Ishikawa (cell line): ENCODE measurements at regions not wholly inside any gene's neighbourhood (a gene's known extent, or its start where the extent isn't known, plus 50 kb on each side); places are given as distances from the start of the nearest gene placed in this dataset.

Source experiments
- CEBPB ChIP-seq: IDR thresholded peaks from 2 replicates; pipeline ENCODE4 v1.6.1; 2012
- CREB1 ChIP-seq: IDR thresholded peaks from 2 replicates; pipeline ENCODE4 v1.6.1; 2012; ENCODE audit warnings: low read depth
- EGR1 ChIP-seq: IDR thresholded peaks from 2 replicates; pipeline ENCODE4 v1.6.1; 2012
- EP300 ChIP-seq: IDR thresholded peaks from 2 replicates; pipeline ENCODE4 v1.6.1; 2012; ENCODE audit warnings: borderline replicate concordance
- FOXM1 ChIP-seq: IDR thresholded peaks from 2 replicates; pipeline ENCODE4 v1.6.1; 2012; ENCODE audit warnings: low read depth, borderline replicate concordance
- NFIC ChIP-seq: IDR thresholded peaks from 2 replicates; pipeline ENCODE4 v1.6.1; 2012
- RAD21 ChIP-seq: IDR thresholded peaks from 2 replicates; pipeline ENCODE4 v1.6.1; 2012; ENCODE audit warnings: low read depth
- TAF1 ChIP-seq: IDR thresholded peaks from 2 replicates; pipeline ENCODE4 v1.6.1; 2012; ENCODE audit warnings: low read depth, mild to moderate bottlenecking
- TCF12 ChIP-seq: IDR thresholded peaks from 2 replicates; pipeline ENCODE4 v1.6.1; 2012; ENCODE audit warnings: low read depth
- TEAD4 ChIP-seq: IDR thresholded peaks from 2 replicates; pipeline ENCODE4 v1.6.1; 2012
- YY1 ChIP-seq: IDR thresholded peaks from 2 replicates; pipeline ENCODE4 v1.6.1; 2012; ENCODE audit warnings: low read depth
- ZBTB7A ChIP-seq: IDR thresholded peaks from 2 replicates; pipeline ENCODE4 v1.6.1; 2012; ENCODE audit warnings: low read depth
- TF ChIP-seq, protein P1 (sequence below): IDR thresholded peaks from 2 replicates; pipeline ENCODE4 v1.6.1; 2012
- TF ChIP-seq, protein P2 (sequence below): IDR thresholded peaks from 2 replicates; pipeline ENCODE4 v1.6.1; 2012
- TF ChIP-seq, protein P3 (sequence below): IDR thresholded peaks from 2 replicates; pipeline ENCODE4 v1.6.1; 2012; ENCODE audit warnings: low read depth, mild to moderate bottlenecking

DNA sequence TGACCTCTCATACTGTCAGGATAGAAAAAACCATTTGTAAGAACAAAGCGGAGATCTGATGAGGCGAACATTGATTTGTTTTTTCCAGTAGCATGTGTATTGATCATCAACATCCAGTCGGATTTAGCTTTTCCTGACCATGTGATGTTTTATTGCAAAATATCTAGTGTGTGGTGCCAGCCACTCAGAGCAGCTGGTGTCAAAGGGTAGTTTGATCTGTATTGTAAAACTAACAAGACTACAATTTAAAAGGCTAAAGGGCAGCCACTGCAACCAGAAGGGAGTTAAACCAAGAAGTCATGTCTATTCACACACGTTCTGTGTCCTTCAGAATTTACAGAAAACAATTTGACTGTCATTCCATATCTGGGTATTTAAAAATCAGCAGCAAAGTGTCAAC lies 719.0 kb upstream of the FRG1 start:
- TF ChIP-seq FOXM1 (no peak), ZBTB7A (no peak), EGR1 (no peak), TAF1 (no peak), YY1 (no peak), EP300 (no peak), NFIC (no peak), RAD21 (no peak), CREB1 (no peak), TEAD4 (no peak), TCF12 (no peak), CEBPB (no peak)
- TF ChIP-seq, protein P1, sequence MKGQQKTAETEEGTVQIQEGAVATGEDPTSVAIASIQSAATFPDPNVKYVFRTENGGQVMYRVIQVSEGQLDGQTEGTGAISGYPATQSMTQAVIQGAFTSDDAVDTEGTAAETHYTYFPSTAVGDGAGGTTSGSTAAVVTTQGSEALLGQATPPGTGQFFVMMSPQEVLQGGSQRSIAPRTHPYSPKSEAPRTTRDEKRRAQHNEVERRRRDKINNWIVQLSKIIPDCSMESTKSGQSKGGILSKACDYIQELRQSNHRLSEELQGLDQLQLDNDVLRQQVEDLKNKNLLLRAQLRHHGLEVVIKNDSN, result no peak
- TF ChIP-seq, protein P2, sequence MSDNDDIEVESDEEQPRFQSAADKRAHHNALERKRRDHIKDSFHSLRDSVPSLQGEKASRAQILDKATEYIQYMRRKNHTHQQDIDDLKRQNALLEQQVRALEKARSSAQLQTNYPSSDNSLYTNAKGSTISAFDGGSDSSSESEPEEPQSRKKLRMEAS, result no peak
- TF ChIP-seq, protein P3, sequence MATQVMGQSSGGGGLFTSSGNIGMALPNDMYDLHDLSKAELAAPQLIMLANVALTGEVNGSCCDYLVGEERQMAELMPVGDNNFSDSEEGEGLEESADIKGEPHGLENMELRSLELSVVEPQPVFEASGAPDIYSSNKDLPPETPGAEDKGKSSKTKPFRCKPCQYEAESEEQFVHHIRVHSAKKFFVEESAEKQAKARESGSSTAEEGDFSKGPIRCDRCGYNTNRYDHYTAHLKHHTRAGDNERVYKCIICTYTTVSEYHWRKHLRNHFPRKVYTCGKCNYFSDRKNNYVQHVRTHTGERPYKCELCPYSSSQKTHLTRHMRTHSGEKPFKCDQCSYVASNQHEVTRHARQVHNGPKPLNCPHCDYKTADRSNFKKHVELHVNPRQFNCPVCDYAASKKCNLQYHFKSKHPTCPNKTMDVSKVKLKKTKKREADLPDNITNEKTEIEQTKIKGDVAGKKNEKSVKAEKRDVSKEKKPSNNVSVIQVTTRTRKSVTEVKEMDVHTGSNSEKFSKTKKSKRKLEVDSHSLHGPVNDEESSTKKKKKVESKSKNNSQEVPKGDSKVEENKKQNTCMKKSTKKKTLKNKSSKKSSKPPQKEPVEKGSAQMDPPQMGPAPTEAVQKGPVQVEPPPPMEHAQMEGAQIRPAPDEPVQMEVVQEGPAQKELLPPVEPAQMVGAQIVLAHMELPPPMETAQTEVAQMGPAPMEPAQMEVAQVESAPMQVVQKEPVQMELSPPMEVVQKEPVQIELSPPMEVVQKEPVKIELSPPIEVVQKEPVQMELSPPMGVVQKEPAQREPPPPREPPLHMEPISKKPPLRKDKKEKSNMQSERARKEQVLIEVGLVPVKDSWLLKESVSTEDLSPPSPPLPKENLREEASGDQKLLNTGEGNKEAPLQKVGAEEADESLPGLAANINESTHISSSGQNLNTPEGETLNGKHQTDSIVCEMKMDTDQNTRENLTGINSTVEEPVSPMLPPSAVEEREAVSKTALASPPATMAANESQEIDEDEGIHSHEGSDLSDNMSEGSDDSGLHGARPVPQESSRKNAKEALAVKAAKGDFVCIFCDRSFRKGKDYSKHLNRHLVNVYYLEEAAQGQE, result no peak

DNA sequence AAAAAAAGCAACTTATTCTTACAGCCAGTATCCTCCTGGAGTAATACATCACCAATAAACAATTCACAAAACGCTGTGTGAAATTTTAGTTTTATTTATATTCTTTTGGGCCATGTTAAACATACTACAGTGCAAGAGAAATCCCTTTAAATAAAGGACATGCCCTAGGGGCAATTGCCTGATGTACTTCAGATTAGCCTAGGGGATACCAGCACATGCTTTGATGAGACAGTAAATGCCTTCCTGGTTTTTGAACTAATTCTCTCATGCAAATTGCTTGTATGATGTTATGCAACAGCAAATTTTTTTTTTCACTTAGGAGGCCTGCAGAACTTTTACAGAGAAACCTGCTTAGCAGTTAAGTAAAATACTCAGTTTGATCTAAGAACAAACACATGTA lies 711.9 kb upstream of the FRG1 start:
- no peak for TF ChIP-seq ZBTB7A

DNA sequence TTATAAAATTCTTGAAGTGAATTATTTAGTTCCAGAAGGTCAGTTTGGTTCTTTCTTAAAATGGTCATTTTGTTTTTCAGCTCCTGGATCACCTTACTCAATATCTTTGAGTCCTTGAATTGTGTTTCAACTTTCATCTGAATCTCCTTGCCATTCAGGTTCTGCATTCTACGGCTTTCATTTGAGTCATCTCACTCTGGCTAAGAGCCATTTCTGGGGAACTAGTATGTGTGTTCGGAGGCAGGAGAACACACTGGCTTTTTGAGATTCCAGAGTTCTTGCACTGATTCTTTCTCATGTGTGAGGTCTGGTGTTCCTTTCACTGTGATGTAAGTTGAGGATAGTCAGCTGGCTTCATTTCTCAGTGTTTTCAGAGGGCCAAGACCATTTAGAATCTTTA lies 708.4 kb upstream of the FRG1 start:
- TF ChIP-seq TEAD4, result no peak
- no peak for TF ChIP-seq NFIC
- TF ChIP-seq, protein P1, result no peak
- no peak for TF ChIP-seq YY1
- TF ChIP-seq EGR1, result no peak
- no peak for TF ChIP-seq RAD21
- TF ChIP-seq, protein P3, result no peak
- no peak for TF ChIP-seq TAF1
- TF ChIP-seq CREB1, result no peak
- TF ChIP-seq CEBPB, result no peak
- TF ChIP-seq, protein P2, result no peak
- TF ChIP-seq ZBTB7A, result no peak
- no peak for TF ChIP-seq TCF12
- TF ChIP-seq EP300, result no peak
- TF ChIP-seq FOXM1, result no peak

DNA sequence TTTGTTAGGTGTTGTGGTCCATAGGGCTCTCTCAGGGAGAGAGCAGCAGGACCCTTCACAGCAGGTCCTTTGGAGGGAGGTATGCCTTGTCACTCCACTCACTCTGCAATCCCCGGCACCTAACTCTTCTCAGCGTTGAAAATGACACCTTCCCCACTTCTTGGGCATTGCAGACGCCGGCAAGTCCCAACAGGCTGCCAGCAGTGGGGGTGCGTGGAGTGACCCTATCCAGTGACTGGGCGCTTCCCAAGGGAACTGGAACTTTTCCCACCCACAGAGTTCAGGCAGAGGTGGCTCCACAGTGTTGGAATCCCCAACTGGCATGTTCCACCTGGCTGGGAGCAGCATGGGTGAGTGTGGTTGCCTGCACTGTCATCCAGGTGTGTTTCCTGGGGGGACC lies 705.1 kb upstream of the FRG1 start:
- TF ChIP-seq NFIC (no peak), TEAD4 (no peak), TAF1 (no peak)
- TF ChIP-seq, protein P3, result no peak

DNA sequence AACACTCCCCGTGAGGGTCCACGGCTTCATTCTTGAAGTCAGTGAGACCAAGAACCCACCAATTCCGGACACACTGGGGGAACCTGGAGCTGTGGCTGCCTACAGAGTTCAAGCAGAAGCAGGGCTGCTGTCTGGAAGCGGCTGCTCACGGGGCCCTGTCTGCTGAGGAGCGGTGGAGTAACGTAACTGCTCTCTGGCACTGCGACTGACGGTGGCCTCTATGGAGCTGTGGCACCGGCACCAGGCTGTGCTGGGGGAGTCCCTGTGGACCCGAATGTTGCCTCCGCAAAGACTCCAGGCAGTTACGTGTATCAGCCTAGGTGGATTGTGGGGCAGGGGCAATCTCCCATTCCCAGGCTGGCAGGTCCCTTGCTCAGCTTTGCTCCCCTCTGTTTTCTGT lies 703.3 kb upstream of the FRG1 start:
- no peak for TF ChIP-seq YY1
- TF ChIP-seq, protein P3, result no peak
- no peak for TF ChIP-seq TAF1
- TF ChIP-seq CREB1, result no peak
- no peak for TF ChIP-seq EP300
- TF ChIP-seq, protein P2, result no peak
- TF ChIP-seq NFIC, result no peak
- TF ChIP-seq TEAD4, result no peak
- TF ChIP-seq, protein P1, result no peak
- no peak for TF ChIP-seq CEBPB
- TF ChIP-seq RAD21, result no peak
- TF ChIP-seq ZBTB7A, result no peak
- TF ChIP-seq FOXM1, result no peak
- no peak for TF ChIP-seq TCF12
- no peak for TF ChIP-seq EGR1
